T-cell (primary cell): ENCODE measurements at regions not wholly inside any gene's neighbourhood (a gene's known extent, or its start where the extent isn't known, plus 50 kb on each side); places are given as distances from the start of the nearest gene placed in this dataset.
"Not testable (repeated sequence)": the region's sequence is repeated elsewhere in the genome, so short reads cannot be mapped to it uniquely, and the experiment has no call there.

Source experiments
- ATAC-seq, 4 experiments: fragments of 200-7000 bp in 3 of 4; fragments of 150-1000 bp in 1 of 4; cut with Tn5 transposase; replicated peaks in 1 of 4; 1 replicate in 3 of 4; 2 replicates in 1 of 4; pipeline ENCODE4 v1.10.0; 2021; ENCODE audit warnings: moderate library complexity in 3 of 4, mild to moderate bottlenecking in 2 of 4, moderate number of reproducible peaks in 1 of 4
- CTCF ChIA-PET, 2 donors: fragments of 300-600 bp; sonication (Branson Sonifier 250); formaldehyde crosslinking; loops; one replicate each; lab custom pipeline; 2022; ENCODE audit warnings: antibody characterized with exemption in 2 of 2; lab: Charles Lee
- POLR2A ChIA-PET, 2 donors: fragments of 300-600 bp; sonication (Branson Sonifier 250); formaldehyde crosslinking; loops; one replicate each; lab custom pipeline; 2022; ENCODE audit warnings: antibody characterized with exemption in 2 of 2; lab: Charles Lee
- DNase-seq, 35 experiments: peaks; one replicate each; pipeline versions ENCODE4 v3.0.0 to v3.0.0-alpha.2; 2013 to 2023
- H3K27ac ChIP-seq: one replicate; pipeline ENCODE4 v1.5.1; 2013; ENCODE audit warnings: low read length
- H3K27me3 ChIP-seq, 2 experiments: replicated peaks in 1 of 2; 1 replicate in 1 of 2; 2 replicates in 1 of 2; pipeline versions ENCODE4 v1.6.1 to v1.7.0; 2013; ENCODE audit warnings: low read length in 1 of 2, mixed read lengths in 1 of 2; ENCODE audit not compliant: control insufficient read depth in 2 of 2, insufficient read depth in 2 of 2; ENCODE audit errors: extremely low read depth in 1 of 2
- H3K36me3 ChIP-seq, 2 donors: 1 replicate in 1 of 2; 2 replicates in 1 of 2; pipeline versions ENCODE4 v1.6.1 to v1.7.0; 2013; ENCODE audit warnings: low read length in 1 of 2; ENCODE audit not compliant: control insufficient read depth in 2 of 2, insufficient read depth in 1 of 2; ENCODE audit errors: extremely low read depth in 1 of 2
- H3K4me1 ChIP-seq, 2 experiments: 1 replicate in 1 of 2; 2 replicates in 1 of 2; pipeline versions ENCODE4 v1.6.1 to v1.7.0; 2013; ENCODE audit warnings: low read length in 2 of 2, mixed read lengths in 1 of 2; ENCODE audit not compliant: insufficient read depth in 2 of 2, control insufficient read depth in 1 of 2; ENCODE audit errors: extremely low read depth in 1 of 2
- H3K4me3 ChIP-seq, 2 donors: 1 replicate in 1 of 2; 2 replicates in 1 of 2; pipeline versions ENCODE4 v1.5.1 to v1.7.0; 2013; ENCODE audit warnings: mild to moderate bottlenecking in 2 of 2, low read length in 1 of 2, moderate library complexity in 1 of 2; ENCODE audit not compliant: control insufficient read depth in 1 of 2; ENCODE audit errors: extremely low read depth in 1 of 2
- H3K9me3 ChIP-seq: 2 replicates; pipeline ENCODE4 v1.7.0; 2013
- H3K27ac Mint-ChIP-seq, 2 donors: one replicate each; pipeline ENCODE4 v1.8.0; 2020 to 2021; ENCODE audit warnings: mild to moderate bottlenecking in 2 of 2, mixed read lengths in 2 of 2
- H3K27me3 Mint-ChIP-seq, 2 donors: one replicate each; pipeline ENCODE4 v1.8.0; 2021 to 2022; ENCODE audit warnings: mixed read lengths in 2 of 2
- H3K36me3 Mint-ChIP-seq: one replicate; pipeline ENCODE4 v1.8.0; 2021; ENCODE audit warnings: mixed read lengths
- H3K4me1 Mint-ChIP-seq, 3 donors: one replicate each; pipeline ENCODE4 v1.8.0; 2020 to 2022; ENCODE audit warnings: mixed read lengths in 3 of 3, mild to moderate bottlenecking in 1 of 3
- H3K4me3 Mint-ChIP-seq, 3 donors: one replicate each; pipeline ENCODE4 v1.8.0; 2020 to 2022; ENCODE audit warnings: mild to moderate bottlenecking in 3 of 3, mixed read lengths in 3 of 3, moderate library complexity in 3 of 3
- H3K9me3 Mint-ChIP-seq, 3 donors: one replicate each; pipeline ENCODE4 v1.8.0; 2020 to 2022; ENCODE audit warnings: mixed read lengths in 3 of 3
- WGBS: methylation state at CpG from one replicate; pipeline ENCODE4 v1.1.5; 2013; ENCODE audit warnings: missing lambda C conversion rate; ENCODE audit not compliant: insufficient coverage; 5-methylcytosine and 5-hydroxymethylcytosine counted together

DNA sequence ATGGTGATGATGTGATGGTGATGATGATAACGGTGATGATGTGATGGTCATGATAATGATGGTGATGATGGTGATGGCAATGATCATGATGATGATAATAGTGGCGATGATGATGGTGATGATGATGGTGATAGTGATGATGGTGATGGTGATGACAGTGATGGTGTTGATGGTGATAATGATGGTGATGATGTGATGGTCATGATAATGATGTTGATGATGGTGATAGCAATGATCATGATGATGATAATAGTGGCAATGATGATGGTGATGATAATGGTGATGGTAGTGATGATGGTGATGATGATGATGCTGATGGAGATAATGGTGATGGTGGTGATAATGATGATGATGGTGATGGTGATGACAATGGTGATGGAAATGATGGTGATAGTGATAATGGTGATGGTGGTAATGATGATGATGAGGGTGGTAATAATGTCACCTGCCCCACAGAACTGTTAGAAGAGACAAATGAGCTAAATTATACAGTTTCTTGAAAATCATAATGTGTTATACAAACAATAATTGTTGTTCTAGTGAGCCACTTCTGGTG, 289.9 kb downstream of the ASMT start:
- H3K27ac ChIP-seq = no peak overlapping the region
- Mint-ChIP-seq H3K4me3 (no peak overlapping the region), H3K4me1 (peaks cover 0 to under 1% (median 0%) of the 10 kb centered on the region in 3 donors), H3K36me3 (no peaks in the 10 kb centered on the region), H3K27ac (no peak overlapping the region), H3K27me3 (peaks cover 0 to 3% of the 10 kb centered on the region in 2 donors), H3K9me3 (peaks cover 0 to 6% (median 3%) of the 10 kb centered on the region in 3 donors)
- CTCF ChIA-PET = no interaction called here
- POLR2A ChIA-PET = no interaction called here
- DNase-seq (no peak), ATAC-seq (no peak)
- H3K9me3 ChIP-seq = no peaks in the 10 kb centered on the region
- H3K4me1 ChIP-seq = no peaks in the 10 kb centered on the region
- 78% methylated on average over 2 of the region's 2 CpGs for WGBS
- H3K36me3 ChIP-seq = no peaks in the 10 kb centered on the region
- no peak overlapping the region for H3K4me3 ChIP-seq
- H3K27me3 ChIP-seq = peaks cover 0 to 8% of the 10 kb centered on the region in 2 experiments

DNA sequence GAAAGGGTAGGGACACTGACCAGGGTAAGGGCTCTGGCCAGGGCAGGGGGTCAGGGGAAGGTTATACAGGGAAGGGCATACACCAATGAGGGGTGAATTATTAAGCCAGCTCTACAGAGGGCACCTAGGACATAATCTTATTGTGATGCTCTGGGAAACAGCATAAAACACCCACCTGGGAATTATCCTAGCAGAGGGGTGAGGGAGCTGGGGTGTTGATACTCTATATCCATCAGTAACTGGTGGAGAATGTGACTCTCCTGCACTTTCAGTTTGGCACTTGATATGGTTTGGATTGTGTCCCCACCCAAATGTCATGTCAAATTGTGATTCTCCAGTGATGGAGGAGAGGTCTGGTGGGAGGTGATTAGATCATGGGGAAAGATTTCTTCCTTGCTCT, 291.2 kb downstream of the ASMT start:
- no peak for DNase-seq
- H3K27me3 ChIP-seq = peaks cover 0 to 8% of the 10 kb centered on the region in 2 experiments
- no peaks in the 10 kb centered on the region for H3K4me1 ChIP-seq
- no peak for ATAC-seq
- Mint-ChIP-seq H3K9me3 (peaks cover 3 to 6% (median 6%) of the 10 kb centered on the region in 3 donors), H3K4me1 (peaks cover 0 to 6% (median 0%) of the 10 kb centered on the region in 3 donors), H3K36me3 (no peaks in the 10 kb centered on the region), H3K27me3 (peaks cover 0 to 12% of the 10 kb centered on the region in 2 donors), H3K27ac (no peak overlapping the region), H3K4me3 (no peak overlapping the region)
- no peak overlapping the region for H3K27ac ChIP-seq
- H3K4me3 ChIP-seq = no peak overlapping the region
- H3K9me3 ChIP-seq = no peaks in the 10 kb centered on the region
- CTCF ChIA-PET = no interaction called here
- H3K36me3 ChIP-seq = no peaks in the 10 kb centered on the region
- POLR2A ChIA-PET = no interaction called here

DNA sequence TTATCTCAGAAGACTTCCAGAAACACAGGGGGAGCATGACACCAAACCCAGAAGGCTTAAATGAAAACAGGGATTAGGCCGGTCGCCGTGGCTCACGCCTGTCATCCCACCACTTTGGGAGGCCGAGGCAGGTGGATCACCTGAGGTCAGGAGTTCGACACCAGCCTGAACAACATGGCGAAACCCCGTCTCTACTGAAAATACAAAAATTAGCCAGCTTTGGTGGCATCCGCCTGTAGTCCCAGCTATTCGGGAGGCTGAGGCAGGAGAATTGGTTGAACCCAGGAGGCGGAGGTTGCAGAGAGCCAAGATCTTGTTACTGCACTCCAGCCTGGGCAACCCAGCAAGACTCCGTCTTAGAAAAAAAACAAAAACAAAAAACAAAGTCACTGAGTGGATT, 294.1 kb downstream of the ASMT start:
- H3K27me3 ChIP-seq, H3K9me3 Mint-ChIP-seq, H3K27ac ChIP-seq, H3K4me3 Mint-ChIP-seq, ATAC-seq, H3K36me3 Mint-ChIP-seq, H3K36me3 ChIP-seq, POLR2A ChIA-PET, H3K9me3 ChIP-seq, CTCF ChIA-PET, H3K4me1 Mint-ChIP-seq, H3K4me1 ChIP-seq, H3K27ac Mint-ChIP-seq, DNase-seq, H3K4me3 ChIP-seq: not testable (repeated sequence)
- H3K27me3 Mint-ChIP-seq = peaks cover 8 to 18% of the 10 kb centered on the region in 2 donors
- WGBS = 95% methylated on average over 11 of the region's 12 CpGs

DNA sequence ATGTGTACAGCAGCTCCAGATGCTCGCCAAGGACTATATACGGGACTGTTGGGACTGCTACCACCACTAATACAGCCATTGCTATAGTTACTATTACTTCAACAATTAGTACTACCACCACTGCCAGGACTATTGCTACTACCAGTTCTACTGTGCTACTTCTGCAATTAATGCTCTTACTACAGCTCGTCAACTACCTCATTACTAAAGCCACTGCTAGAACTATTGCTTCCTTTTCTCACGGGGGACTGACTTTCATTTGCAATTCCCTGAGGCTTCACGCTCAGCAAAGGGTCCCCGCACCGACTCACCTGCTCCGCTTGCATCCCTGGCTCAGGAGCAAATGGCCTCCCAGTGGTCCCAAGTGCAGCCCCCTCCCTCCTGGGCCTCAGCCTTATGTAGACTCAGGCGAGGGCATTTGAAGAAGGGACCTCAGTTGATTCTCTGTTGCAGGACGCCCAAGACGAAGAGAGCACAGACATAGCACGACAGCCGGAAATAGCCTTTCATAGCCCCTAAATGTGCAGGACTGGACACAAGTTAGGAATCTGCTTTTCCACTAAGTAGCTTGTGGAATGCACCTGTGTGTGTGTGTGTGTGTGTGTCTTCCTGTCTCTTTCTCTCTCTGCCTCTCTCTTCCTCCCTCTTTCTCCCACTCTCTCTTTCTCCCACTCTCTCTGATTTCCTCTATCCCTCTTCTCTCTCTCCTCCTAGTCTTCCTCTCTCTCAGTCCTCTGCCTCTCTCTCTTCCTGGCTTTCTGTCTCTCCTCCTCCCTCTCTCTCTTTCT, 294.8 kb downstream of the ASMT start:
- CTCF ChIA-PET = no interaction called here
- Histone ChIP-seq H3K27ac (no peak overlapping the region), H3K36me3 (no peaks in the 10 kb centered on the region), H3K4me3 (no peak overlapping the region), H3K9me3 (no peaks in the 10 kb centered on the region), H3K4me1 (no peaks in the 10 kb centered on the region), H3K27me3 (peaks cover 0 to 12% of the 10 kb centered on the region in 2 experiments)
- peaks cover 0 to 6% (median 0%) of the 10 kb centered on the region in 3 donors for H3K4me1 Mint-ChIP-seq
- no peak overlapping the region for H3K4me3 Mint-ChIP-seq
- POLR2A ChIA-PET = no interaction called here
- H3K27me3 Mint-ChIP-seq = peaks cover 8 to 19% of the 10 kb centered on the region in 2 donors
- peaks cover 3 to 6% (median 6%) of the 10 kb centered on the region in 3 donors for H3K9me3 Mint-ChIP-seq
- no peak for ATAC-seq
- no peak overlapping the region for H3K27ac Mint-ChIP-seq
- DNase-seq = no peak
- H3K36me3 Mint-ChIP-seq = no peaks in the 10 kb centered on the region
- 57% methylated on average over 10 of the region's 13 CpGs for WGBS

DNA sequence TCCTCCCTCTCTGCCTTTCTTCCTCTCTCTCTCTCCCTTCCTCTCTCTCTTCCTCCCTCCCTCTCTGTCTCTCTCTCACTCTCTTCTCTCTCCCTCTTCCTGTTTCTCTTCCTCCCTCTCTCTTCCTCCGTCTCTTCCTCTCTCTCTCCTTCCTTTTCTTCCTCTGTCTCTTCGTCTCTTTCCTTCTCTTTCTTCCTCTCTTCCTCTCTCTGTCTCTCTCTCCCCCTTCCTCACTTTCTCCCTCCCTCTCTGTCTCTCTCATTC, 295.3 kb downstream of the ASMT start:
- ChIA-PET POLR2A (no interaction called here), CTCF (no interaction called here)
- Mint-ChIP-seq H3K4me1 (peaks cover 0 to 6% (median 0%) of the 10 kb centered on the region in 3 donors), H3K27ac (no peak overlapping the region), H3K9me3 (peaks cover 3 to 6% (median 6%) of the 10 kb centered on the region in 3 donors), H3K36me3 (no peaks in the 10 kb centered on the region), H3K27me3 (peaks cover 8 to 21% of the 10 kb centered on the region in 2 donors), H3K4me3 (no peak overlapping the region)
- Histone ChIP-seq H3K36me3 (no peaks in the 10 kb centered on the region), H3K4me3 (no peak overlapping the region), H3K27ac (no peak overlapping the region), H3K9me3 (no peaks in the 10 kb centered on the region), H3K4me1 (no peaks in the 10 kb centered on the region), H3K27me3 (peaks cover 0 to 16% of the 10 kb centered on the region in 2 experiments)
- 65% methylated on average over 2 of the region's 2 CpGs for whole genome bisulfite sequencing
- no peak for DNase-seq
- ATAC-seq = no peak

DNA sequence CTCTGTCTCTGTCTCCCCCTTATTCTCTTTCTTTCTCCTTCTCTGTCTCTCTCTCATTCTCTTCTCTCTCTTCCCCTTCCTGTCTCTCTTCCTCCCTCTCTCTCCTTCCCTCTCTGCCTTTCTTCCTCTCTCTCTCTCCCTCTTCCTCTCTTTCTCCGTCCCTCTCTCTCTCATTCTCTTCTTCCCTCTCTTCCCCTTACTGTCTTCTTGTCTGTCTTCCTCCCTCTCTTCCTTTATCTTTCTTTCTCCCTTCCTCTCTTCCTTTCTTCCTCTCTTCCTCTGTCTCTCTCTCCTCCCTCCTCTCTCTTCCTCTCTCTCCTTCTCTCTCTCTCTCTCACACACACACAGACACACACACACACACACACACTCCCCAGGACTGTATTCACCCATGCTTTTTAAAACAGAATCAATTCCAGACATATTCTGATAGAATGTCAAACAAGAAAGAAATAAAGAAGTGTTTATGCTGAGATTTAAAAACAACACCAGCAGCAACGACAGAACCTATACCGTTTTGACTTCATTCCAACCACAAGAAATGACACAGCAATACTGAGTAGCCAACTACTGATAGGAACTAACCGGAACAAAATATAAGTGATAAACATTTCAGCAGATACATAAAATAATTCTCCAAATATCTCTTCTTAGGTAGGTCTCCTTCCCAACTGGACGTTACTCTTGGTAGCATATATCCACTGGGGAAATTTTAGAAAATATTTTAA, 296.7 kb downstream of the ASMT start:
- H3K4me3 Mint-ChIP-seq = no peak overlapping the region
- ChIA-PET CTCF (no interaction called here), POLR2A (no interaction called here)
- no peak overlapping the region for H3K4me3 ChIP-seq
- peaks cover 8 to 21% of the 10 kb centered on the region in 2 donors for H3K27me3 Mint-ChIP-seq
- no peaks in the 10 kb centered on the region for H3K4me1 ChIP-seq
- no peaks in the 10 kb centered on the region for H3K36me3 Mint-ChIP-seq
- H3K27ac ChIP-seq = no peak overlapping the region
- H3K36me3 ChIP-seq = no peaks in the 10 kb centered on the region
- no peak overlapping the region for H3K27ac Mint-ChIP-seq
- H3K9me3 Mint-ChIP-seq = peaks cover 3 to 9% (median 6%) of the 10 kb centered on the region in 3 donors
- peaks cover 0 to 13% of the 10 kb centered on the region in 2 experiments for H3K27me3 ChIP-seq
- 50% methylated on average over 1 of the region's 5 CpGs for WGBS
- H3K9me3 ChIP-seq = no peaks in the 10 kb centered on the region
- ATAC-seq = no peak
- DNase-seq = no peak
- H3K4me1 Mint-ChIP-seq = peaks cover 0 to 6% (median 0%) of the 10 kb centered on the region in 3 donors
